ENCODE measurements at regions not wholly inside any gene's neighbourhood (a gene's known extent, or its start where the extent isn't known, plus 50 kb on each side); places are given as distances from the start of the nearest gene placed in this dataset.

- no peak for ATAC-seq
- no peak for TF ChIP-seq ZNF263 (CRISPR knock-in tag; IDR thresholded peaks at IDR 0.05)
- TF ChIP-seq HOXA5 (CRISPR knock-in tag; IDR thresholded peaks at IDR 0.05), result no peak
- no peak for TF ChIP-seq ZSCAN5A (CRISPR knock-in tag; IDR thresholded peaks at IDR 0.05; ENCODE audit: borderline replicate concordance)
- TF ChIP-seq CREB1 (IDR thresholded peaks at IDR 0.05), result no peak
- TF ChIP-seq CREB1 (CRISPR knock-in tag; IDR thresholded peaks at IDR 0.05), result no peak
- no peak for TF ChIP-seq MTA1 (CRISPR knock-in tag; IDR thresholded peaks at IDR 0.05; ENCODE audit: borderline replicate concordance)
- TF ChIP-seq, protein P1, sequence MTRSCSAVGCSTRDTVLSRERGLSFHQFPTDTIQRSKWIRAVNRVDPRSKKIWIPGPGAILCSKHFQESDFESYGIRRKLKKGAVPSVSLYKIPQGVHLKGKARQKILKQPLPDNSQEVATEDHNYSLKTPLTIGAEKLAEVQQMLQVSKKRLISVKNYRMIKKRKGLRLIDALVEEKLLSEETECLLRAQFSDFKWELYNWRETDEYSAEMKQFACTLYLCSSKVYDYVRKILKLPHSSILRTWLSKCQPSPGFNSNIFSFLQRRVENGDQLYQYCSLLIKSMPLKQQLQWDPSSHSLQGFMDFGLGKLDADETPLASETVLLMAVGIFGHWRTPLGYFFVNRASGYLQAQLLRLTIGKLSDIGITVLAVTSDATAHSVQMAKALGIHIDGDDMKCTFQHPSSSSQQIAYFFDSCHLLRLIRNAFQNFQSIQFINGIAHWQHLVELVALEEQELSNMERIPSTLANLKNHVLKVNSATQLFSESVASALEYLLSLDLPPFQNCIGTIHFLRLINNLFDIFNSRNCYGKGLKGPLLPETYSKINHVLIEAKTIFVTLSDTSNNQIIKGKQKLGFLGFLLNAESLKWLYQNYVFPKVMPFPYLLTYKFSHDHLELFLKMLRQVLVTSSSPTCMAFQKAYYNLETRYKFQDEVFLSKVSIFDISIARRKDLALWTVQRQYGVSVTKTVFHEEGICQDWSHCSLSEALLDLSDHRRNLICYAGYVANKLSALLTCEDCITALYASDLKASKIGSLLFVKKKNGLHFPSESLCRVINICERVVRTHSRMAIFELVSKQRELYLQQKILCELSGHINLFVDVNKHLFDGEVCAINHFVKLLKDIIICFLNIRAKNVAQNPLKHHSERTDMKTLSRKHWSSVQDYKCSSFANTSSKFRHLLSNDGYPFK (CRISPR knock-in tag; IDR thresholded peaks at IDR 0.05; ENCODE audit: borderline replicate concordance), result no peak
- TF ChIP-seq ZNF501 (CRISPR knock-in tag; IDR thresholded peaks at IDR 0.05), result no peak
- TF ChIP-seq ZNF253 (CRISPR knock-in tag; IDR thresholded peaks at IDR 0.05; ENCODE audit: borderline replicate concordance), result no peak
- TF ChIP-seq ZNF75D (CRISPR knock-in tag; IDR thresholded peaks at IDR 0.05; ENCODE audit: borderline replicate concordance), result no peak
- no peak for TF ChIP-seq MLLT10 (CRISPR knock-in tag; IDR thresholded peaks at IDR 0.05)
- TF ChIP-seq ZNF468 (CRISPR knock-in tag; IDR thresholded peaks at IDR 0.05), result no peak
- no peak for TF ChIP-seq ZMAT5 (CRISPR knock-in tag; IDR thresholded peaks at IDR 0.05; ENCODE audit: borderline replicate concordance, low read depth)
- no peak for TF ChIP-seq RAD51 (IDR thresholded peaks at IDR 0.05; ENCODE audit: borderline replicate concordance)
- Histone ChIP-seq H3K9me3 (ENCODE audit: low read length) (peaks cover 38% of the 10 kb centered on the region), H3K9ac (ENCODE audit: insufficient read depth, low read depth, low read length) (no peak overlapping the region), H3K27me3 (ENCODE audit: control insufficient read depth in 1 of 2, insufficient read depth in 2 of 2, low read length in 2 of 2) (no peaks in the 10 kb centered on the region), H3K4me3 (replicated peaks in 1 of 3; ENCODE audit: insufficient read depth in 1 of 3, low read depth in 2 of 3, low read length in 3 of 3) (no peak overlapping the region), H4K20me1 (ENCODE audit: insufficient read depth, low read length) (no peaks in the 10 kb centered on the region), H3K4me1 (ENCODE audit: insufficient read depth, low read length) (no peaks in the 10 kb centered on the region), H3K79me2 (ENCODE audit: insufficient read depth, low read length) (no peaks in the 10 kb centered on the region), H3K27ac (ENCODE audit: extremely low read length, insufficient read depth, low read length) (no peak overlapping the region), H3K4me2 (ENCODE audit: low read depth, low read length) (no peak overlapping the region), H2AFZ (ENCODE audit: low read length) (no peak overlapping the region), H3K36me3 (replicated peaks in 1 of 2; ENCODE audit: control insufficient read depth in 1 of 2, insufficient read depth in 2 of 2, low read length in 2 of 2) (no peaks in the 10 kb centered on the region)
- BruUV-seq (replicated peaks), result no TSS peak
- DNase-seq (ENCODE audit: low spot score), result no peak
- ChIA-PET POLR2A (no interaction called here), CTCF (ENCODE audit: low intra/inter-chr PET ratio, low total read pairs) (no interaction called here)
- 0% methylated on average over 2 of the region's 2 CpGs for WGBS (ENCODE audit: low lambda C conversion rate)
- in situ Hi-C loops (cut with HindIII; ENCODE audit: extremely low pct_ligation_motif_present, low pct_unique_long_range_greater_than_20kb), result no loop called here
- intact Hi-C loops (cut with micrococcal nuclease; ENCODE audit: unreplicated experiment), result no loop called here
- no peak for FAIRE-seq
These were observed 1646.3 kb downstream of the AMY1C start for GRCh38 chr1:105396001-105396400.
